Jurkat, Clone E6-1 (cell line): ENCODE measurements at regions not wholly inside any gene's neighbourhood (a gene's known extent, or its start where the extent isn't known, plus 50 kb on each side); places are given as distances from the start of the nearest gene placed in this dataset.
"Not testable (repeated sequence)": the region's sequence is repeated elsewhere in the genome, so short reads cannot be mapped to it uniquely, and the experiment has no call there.

Experiments
- DNase-seq: peaks from one replicate; pipeline ENCODE4 v3.0.0-alpha.2; 2011; ENCODE audit warnings: low read depth, low spot score
- H3K4me3 ChIP-seq: 2 replicates; pipeline ENCODE4 v1.5.1; 2011; ENCODE audit warnings: mild to moderate bottlenecking, low read length, control low read depth, moderate library complexity

DNA sequence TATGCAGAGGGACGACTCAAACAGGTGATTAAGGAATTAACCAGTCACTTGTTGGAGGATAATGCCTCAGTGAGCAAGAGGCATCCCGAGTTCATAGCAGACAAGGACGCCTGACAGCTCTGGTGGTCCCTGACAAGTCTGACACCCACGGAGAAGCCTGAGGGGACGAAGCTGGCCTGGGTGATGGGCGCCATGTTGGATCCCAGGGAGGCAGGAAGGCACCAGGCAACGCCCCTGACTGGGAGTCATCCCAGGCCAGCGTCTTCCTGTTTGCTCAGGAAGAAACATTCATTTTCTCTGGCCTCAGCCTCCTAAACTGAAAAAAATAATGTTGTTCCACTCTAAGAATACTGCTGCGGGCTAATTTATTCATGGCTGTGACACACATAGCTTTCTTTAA is 92.1 kb upstream of the ATP8B1 start:
- DNase-seq, result no peak
- no peak overlapping the region for H3K4me3 ChIP-seq

GRCh38 chr18:57891707-57892391 is 88.7 kb upstream of the ATP8B1 start:
- no peak for DNase-seq
- no peak overlapping the region for H3K4me3 ChIP-seq

GRCh38 chr18:57890266-57890665 is 87.2 kb upstream of the ATP8B1 start:
- no peak overlapping the region for H3K4me3 ChIP-seq
- DNase-seq, result no peak

GRCh38 chr18:57889841-57890240 is 86.7 kb upstream of the ATP8B1 start:
- no peak for DNase-seq

DNA sequence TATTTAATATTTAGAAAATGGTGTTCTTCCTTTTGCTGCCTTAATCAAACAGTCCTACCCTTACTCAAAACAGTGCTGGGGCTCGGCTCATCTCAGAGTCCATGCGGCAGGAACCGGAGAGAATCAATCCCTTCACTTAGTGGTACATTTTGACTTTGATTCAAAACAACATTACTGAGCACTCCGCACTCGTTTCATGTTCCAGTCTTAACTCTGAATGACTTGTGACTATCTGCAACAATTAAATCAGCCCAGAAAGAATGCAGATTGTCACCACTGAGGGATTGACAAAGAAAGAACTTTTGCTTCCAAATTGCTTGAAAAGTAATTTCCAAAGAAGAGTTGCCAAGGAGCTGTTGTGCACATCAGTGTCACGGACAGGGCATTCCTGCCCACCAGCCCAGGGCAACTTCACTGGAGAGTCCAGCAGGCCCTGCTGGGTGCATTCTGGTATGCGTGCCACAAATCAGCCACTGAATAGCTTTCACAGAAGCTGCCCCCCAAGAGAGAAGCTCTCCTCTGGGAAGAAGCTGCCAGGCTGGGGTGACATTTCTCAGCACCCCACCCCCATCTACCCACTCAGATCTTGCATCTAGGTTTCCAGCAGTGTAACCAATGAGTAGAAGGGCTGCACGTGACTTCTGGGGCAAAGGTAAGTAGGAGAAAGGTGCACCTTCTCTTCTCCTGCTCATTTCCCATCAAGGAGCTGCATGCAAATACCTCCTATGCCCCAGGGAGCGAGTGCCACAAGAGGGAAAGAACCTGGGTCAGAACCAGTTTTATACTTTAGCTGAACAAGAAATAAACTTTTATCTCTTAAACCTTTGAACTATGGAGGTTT is 84.6 kb upstream of the ATP8B1 start:
- no peak for DNase-seq
- no peak overlapping the region for H3K4me3 ChIP-seq

More at GRCh38 chr18:57889841-57890240, 86.7 kb upstream of the ATP8B1 start:
- H3K4me3 ChIP-seq, result no peak overlapping the region

DNA sequence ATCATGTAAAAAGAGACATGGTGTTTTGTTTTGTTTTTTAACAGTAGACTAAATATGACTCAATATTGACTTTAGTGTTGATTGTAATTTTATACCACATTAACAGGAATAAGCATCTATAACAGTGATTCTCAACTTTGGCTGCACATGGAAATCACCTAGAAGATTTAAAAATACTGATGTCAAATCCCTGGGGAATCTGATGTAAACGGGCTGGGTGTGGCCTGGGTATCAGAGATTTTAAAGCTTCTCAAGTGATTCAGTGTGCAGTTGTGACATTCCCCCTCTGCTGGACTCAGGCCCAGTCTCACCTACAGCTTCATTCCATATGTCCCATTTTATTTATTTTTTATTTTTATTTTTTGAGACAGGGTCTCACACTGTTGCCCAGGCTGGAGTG is 82.8 kb upstream of the ATP8B1 start:
- no peak overlapping the region for H3K4me3 ChIP-seq
- DNase-seq, result no peak

DNA sequence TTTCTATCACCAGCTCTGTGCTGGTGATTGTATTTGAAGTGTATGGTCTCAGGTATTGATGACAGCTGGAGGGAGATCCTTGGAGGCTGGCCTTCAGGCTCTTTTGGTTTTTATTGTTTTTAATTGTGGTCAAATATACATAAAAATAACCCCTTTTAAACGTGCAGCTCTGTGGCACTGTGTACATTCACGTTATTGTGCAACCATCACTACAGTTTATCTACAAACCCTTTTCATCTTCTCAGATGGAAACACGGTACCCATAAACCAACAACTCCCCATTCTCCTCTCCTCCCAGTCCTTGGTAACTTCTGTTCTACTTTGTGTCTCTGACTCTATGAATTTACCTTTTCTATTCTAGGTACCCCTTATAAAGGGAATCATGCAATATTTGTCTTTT is 79.3 kb upstream of the ATP8B1 start:
- H3K4me3 ChIP-seq, result no peak overlapping the region
- DNase-seq, result no peak

DNA sequence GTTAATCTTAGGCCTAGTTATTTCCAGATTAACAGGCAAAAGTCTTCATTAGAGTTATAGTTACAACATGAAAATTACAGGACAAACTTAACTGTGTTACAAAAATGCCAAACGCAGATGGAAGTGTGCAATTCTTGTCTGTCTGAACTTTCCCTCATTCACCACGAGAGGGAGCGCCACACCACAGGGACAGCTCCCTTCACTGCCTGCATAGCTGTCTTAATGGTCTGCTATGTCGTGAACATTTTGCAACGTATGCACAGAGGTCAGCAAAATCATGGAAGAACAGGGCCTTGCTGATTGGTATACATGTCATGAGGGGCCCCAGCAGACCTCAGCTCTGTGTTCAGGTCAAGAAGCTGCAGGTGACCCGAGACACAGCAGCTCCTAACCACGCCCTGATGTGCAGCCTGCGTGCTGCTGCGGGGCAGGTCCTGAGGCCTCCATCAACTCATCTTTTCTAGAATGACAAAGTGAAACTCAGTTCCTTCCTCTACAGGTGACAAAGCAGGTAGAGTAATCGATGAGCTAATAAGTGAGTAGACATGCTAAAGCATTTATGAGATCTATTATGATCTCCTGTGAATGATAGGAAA is 78.8 kb upstream of the ATP8B1 start:
- H3K4me3 ChIP-seq, result no peak overlapping the region
- peak; percentile 50 for DNase-seq

DNA sequence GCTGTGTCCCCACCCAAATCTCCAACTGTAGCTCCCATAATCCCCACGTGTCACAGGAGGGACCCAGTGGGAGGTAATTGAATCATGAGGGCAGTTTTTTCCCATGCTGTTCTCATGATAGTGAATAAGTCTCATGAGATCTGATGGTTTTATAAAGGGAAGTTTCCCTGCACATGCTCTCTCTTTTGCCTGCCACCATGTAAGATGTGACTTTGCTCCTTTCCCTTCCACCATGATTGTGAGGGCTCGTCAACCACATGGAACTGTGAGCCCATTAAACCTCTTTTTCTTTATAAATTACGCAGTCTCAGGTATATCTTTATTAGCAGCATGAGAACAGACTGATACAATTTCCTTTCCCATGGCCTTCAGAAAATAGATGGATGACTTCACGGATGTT is 76.8 kb upstream of the ATP8B1 start:
- not testable (repeated sequence) for H3K4me3 ChIP-seq, DNase-seq

- DNase-seq, result no peak
These were observed 66.1 kb upstream of the ATP8B1 start for GRCh38 chr18:57869221-57869620.

DNA sequence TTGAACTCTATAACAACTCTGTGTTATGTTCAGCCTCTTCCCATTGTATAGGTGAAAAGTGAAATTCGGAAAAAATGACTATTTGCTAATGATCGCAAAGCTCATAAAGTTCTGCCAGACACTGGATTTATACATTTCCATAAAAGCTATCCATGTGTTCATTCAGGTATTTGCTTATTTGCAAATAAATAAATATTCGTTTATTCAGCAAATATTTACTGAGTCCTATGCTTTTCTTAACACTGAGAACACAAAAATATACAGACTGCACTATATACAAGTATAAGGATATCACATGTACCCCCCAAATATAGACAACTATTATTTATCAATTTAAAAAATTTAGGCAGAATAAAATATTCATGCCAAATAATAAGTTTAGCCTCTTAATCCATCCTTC is 63.2 kb upstream of the ATP8B1 start:
- H3K4me3 ChIP-seq, result no peak overlapping the region
- no peak for DNase-seq

More at GRCh38 chr18:57869221-57869620, 66.1 kb upstream of the ATP8B1 start:
- H3K4me3 ChIP-seq, result no peak overlapping the region

GRCh38 chr18:57864615-57865121 is 61.6 kb upstream of the ATP8B1 start:
- no peak overlapping the region for H3K4me3 ChIP-seq
- DNase-seq, result no peak

GRCh38 chr18:57863706-57864105 is 60.6 kb upstream of the ATP8B1 start:
- DNase-seq, result no peak
- H3K4me3 ChIP-seq, result no peak overlapping the region

DNA sequence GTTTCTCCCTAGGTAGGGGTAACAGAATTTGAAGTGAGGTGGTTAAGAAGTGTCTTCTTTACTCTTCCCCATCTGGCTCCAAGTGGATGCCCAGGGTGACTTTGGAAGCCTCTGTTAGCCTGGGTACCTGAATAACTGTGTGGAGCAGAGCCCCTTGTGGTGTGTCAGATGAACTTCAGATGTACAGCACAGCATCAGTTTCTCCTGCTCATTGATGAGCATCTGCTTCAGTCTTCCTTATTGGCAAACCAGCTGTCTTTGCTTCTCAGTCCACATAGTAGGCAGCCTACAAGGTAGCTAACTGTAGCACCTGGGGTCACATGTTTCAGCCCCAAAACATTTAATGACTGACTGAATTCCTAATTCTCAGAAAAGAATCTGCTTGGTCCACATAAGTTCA is 56.2 kb upstream of the ATP8B1 start:
- DNase-seq, result peak; percentile 5
- no peak overlapping the region for H3K4me3 ChIP-seq

- DNase-seq, result no peak
- no peak overlapping the region for H3K4me3 ChIP-seq
These were observed 53.6 kb upstream of the ATP8B1 start for GRCh38 chr18:57856557-57857280.

GRCh38 chr18:57856128-57856527 is 53.0 kb upstream of the ATP8B1 start:
- H3K4me3 ChIP-seq, result no peak overlapping the region
- no peak for DNase-seq

DNA sequence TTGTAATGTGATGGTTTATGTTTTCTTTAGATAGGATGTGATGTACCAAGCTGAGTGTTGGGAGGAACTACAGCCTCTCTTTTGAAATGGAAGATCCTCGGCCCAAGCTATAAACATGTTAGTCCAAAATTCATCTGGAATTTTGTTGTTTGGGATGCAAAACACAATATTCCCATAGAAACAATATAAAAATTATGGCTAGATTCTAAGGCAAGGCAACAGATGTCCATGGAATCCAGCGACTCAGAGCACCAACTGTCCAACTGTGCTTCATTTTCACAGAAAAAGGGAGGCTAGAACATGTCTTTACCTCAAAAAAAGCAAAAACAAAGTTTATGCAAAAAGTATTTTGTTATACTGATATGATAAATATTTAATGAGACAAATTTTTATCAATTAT is 52.4 kb upstream of the ATP8B1 start:
- H3K4me3 ChIP-seq, result no peak overlapping the region
- no peak for DNase-seq

DNA sequence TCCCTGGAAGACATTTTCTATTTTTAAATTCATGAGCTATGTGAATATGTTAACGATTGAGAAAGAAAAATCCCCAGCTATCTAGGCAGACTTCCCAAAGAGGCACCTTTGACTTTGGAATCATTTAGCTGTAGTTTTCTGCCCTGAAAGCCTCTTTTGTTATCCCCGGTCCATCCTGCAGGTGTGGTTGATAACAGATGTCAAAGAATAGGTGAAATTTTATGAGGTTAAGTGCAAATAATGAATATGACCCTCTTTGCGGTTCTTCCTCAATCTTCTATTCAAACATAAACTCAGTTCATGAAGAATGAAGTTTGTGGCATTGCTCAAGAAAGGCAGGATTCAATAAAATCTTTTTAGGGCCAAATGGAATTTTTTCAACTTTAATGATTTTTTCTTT is 51.6 kb upstream of the ATP8B1 start:
- H3K4me3 ChIP-seq, result no peak overlapping the region
- DNase-seq, result no peak

DNA sequence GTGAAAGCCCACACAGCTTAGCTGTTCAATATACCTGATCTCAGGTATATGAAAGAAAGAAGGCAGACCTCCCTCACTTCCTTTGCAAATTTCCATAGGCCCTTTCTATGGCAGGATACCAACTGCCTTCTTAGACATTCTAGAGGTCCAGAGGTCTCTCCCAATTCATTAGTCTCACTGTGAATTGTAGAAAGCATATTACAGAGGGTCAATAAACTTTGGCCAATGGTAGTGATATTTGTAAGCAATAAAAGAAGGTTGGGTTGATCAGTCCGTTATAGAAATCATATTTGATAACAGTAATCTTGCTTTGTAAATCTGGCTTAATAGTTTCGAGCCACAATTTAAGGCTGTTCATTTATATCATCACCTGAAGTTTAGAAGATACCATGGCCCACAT is 50.7 kb upstream of the ATP8B1 start:
- H3K4me3 ChIP-seq, result no peak overlapping the region
- no peak for DNase-seq
